NCI-H2227 (cell line): ENCODE measurements at regions not wholly inside any gene's neighbourhood (a gene's known extent, or its start where the extent isn't known, plus 50 kb on each side); places are given as distances from the start of the nearest gene placed in this dataset.

Source experiments
- DNase-seq: peaks from one replicate; lab custom pipeline; 2025; ENCODE audit not compliant: unreplicated experiment; lab: John Stamatoyannopoulos, UW

- DNase-seq: no peak
These were observed 1106.5 kb upstream of the AUTS2 start for GRCh38 chr7:68491523-68492358.

- no peak for DNase-seq
These were observed 1106.0 kb upstream of the AUTS2 start for GRCh38 chr7:68492359-68492690.

- no peak for DNase-seq
These were observed 1094.9 kb upstream of the AUTS2 start for GRCh38 chr7:68503400-68503799.

- no peak for DNase-seq
These were observed 1093.6 kb upstream of the AUTS2 start for GRCh38 chr7:68504716-68505115.

- no peak for DNase-seq
These were observed 1092.6 kb upstream of the AUTS2 start for GRCh38 chr7:68505721-68506120.

- no peak for DNase-seq
These were observed 1090.6 kb upstream of the AUTS2 start for GRCh38 chr7:68507668-68508067.

GRCh38 chr7:68509054-68509453, 1089.2 kb upstream of the AUTS2 start:
- no peak for DNase-seq

GRCh38 chr7:68509603-68510002, 1088.7 kb upstream of the AUTS2 start:
- DNase-seq: no peak

- DNase-seq: no peak
These were observed 1087.0 kb upstream of the AUTS2 start for GRCh38 chr7:68511281-68511680.

- no peak for DNase-seq
These were observed 1085.8 kb upstream of the AUTS2 start for GRCh38 chr7:68512466-68512865.

GRCh38 chr7:68518060-68518459, 1080.2 kb upstream of the AUTS2 start:
- no peak for DNase-seq

GRCh38 chr7:68524126-68524525, 1074.1 kb upstream of the AUTS2 start:
- no peak for DNase-seq

- no peak for DNase-seq
These were observed 1069.1 kb upstream of the AUTS2 start for GRCh38 chr7:68529221-68529620.

- no peak for DNase-seq
These were observed 1063.0 kb upstream of the AUTS2 start for GRCh38 chr7:68535266-68535665.

- no peak for DNase-seq
These were observed 1061.1 kb upstream of the AUTS2 start for GRCh38 chr7:68537051-68537773.

- no peak for DNase-seq
These were observed 1060.6 kb upstream of the AUTS2 start for GRCh38 chr7:68537774-68538071.

GRCh38 chr7:68542831-68543230, 1055.4 kb upstream of the AUTS2 start:
- no peak for DNase-seq

- DNase-seq: no peak
These were observed 1053.4 kb upstream of the AUTS2 start for GRCh38 chr7:68544851-68545250.

- no peak for DNase-seq
These were observed 1051.1 kb upstream of the AUTS2 start for GRCh38 chr7:68547181-68547580.

- no peak for DNase-seq
These were observed 1050.5 kb upstream of the AUTS2 start for GRCh38 chr7:68547799-68548198.

- no peak for DNase-seq
These were observed 1048.2 kb upstream of the AUTS2 start for GRCh38 chr7:68550027-68550426.

- DNase-seq: no peak
These were observed 1047.6 kb upstream of the AUTS2 start for GRCh38 chr7:68550635-68551034.

GRCh38 chr7:68556537-68556936, 1041.7 kb upstream of the AUTS2 start:
- no peak for DNase-seq
